Activated CD8-positive, alpha-beta memory T cell treated with anti-CD3 and anti-CD28 coated beads, Interleukin-2, amount 50 U/mL, for 24 hours (primary cell): ENCODE measurements at regions not wholly inside any gene's neighbourhood (a gene's known extent, or its start where the extent isn't known, plus 50 kb on each side); places are given as distances from the start of the nearest gene placed in this dataset.

Experiments used
- DNase-seq: peaks from one replicate; pipeline ENCODE4 v3.0.0-alpha.2; 2020; ENCODE audit errors: extremely low read depth

DNA sequence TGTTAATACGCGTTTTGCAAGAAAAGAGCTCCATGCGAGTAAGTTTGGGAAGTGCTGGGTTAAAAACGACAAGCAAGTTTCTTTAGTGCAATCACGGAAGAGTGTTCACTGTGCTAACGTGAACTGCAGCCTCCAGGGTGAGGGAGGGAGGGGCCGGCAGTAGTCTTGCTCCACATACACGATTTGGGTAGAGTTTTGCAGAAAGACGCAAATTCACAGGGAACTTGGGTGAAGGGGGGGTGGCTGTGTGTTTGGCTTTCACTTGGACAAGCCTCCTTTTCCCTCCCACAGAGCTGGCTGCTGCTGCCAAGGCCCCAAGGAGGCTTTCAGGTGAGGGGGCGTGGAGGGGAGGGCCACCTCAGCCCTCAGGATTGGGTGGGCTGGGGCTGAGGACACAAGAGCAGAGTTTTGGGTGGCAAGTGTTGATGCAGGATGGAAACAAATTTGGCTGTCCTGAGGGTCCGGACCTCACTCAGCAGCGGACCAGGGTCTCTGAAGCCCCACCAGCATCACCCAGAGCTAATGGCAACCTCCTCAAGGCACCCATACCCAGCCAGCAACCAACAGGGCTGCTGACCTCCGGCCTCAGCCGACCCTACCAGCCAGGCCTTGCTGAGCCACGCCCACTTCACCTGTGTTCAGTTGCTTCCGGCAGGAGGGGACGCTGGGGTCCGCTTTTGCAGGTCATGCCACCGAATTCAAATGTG lies 204.5 kb downstream of the ERMARD start:
- DNase-seq: no peak

DNA sequence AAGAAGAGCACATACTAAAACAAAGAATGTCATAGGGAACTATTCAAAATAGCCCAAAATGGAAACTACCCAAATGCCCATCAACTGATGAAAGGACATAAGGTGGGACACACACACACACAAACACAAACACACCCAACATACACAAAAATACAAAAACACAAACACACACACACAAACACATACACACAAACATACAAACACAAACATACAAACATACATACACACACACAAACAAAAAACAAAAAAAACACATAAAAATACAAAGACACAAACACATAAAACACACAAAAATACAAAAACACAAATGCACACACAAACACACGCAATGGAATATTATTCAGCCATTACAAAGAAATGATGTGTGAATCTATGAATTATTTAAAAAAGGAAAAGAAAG lies 203.6 kb downstream of the ERMARD start:
- no peak for DNase-seq

DNA sequence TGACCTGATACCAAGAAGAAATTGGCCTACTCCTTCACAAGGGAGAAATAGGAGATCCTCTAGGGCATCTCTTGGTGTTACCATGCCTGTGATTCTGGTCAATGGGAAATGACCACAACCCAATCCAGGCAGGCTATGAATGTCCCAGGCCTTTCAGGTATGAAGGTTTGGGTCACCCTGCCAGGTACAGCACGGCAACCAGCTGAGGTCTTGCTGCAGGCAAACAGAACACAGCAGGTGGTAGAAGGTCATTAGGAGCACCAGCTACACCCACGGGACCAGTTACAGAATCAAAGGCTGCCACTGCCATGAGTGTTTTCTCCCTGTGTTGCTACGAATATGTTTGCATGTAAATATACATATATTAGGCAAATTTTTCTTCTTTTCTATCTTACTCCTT lies 202.3 kb downstream of the ERMARD start:
- no peak for DNase-seq

DNA sequence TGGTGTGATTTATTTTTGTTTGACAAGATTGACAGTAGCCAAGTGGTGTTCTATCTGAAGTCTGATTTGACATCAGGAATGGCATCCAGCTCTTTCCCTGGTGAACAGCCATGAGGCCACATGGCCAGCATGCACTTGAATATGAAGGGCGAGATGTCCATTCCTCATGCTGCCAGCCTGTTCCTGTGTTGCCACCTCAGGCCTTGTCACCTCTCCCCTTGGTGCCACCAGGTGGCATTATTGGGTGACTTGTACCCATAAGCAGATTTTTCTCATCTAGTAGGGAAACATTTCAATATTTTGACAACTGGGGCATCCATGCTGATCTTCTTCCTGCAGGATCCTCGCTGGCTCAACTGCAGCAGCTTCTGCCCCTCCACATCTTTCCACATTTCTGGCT lies 199.1 kb downstream of the ERMARD start:
- DNase-seq: no peak

DNA sequence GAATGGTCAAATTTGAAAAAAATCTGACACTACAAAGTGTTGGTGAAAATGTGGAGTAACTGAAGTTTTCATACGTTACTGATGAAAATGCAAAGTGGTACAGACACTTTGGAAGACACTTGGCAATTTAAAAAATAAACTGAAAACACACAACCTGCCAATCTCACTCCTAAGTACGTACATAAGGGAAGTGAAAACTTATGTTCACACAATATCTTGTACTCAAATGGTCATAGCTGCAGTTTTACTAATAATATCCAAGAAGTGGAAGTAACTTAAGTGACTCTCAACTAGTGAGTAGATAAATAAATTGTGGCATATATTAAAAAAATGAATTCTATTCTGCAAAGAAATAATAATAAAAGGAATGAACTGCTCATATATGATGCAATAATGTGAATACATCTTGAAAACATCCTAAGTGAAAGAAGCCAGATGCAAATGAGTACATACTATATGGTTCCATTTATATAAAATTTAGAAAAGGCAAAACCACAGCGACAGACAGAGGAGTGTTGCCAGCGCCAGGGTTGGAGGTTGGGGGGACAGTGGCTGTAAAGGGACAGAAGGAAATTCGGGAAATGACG lies 198.2 kb downstream of the ERMARD start:
- no peak for DNase-seq

DNA sequence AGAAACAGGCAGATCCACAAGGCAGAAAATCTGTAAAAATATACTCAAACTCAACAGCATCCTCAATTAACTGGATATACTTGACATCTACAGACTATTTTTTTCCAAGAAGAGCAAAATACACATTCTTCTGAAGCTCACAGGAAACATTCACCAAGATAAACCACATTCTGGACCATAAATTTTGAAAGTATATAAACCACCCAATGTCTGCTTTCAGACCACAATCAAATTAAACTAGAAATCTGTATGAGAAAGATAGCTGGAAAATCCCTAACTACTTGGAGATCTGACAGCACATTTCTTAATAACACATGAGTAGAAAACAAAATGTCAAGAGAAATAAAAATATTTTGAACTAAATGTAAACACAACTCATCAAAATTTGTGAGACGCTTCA lies 195.5 kb downstream of the ERMARD start:
- DNase-seq: no peak

DNA sequence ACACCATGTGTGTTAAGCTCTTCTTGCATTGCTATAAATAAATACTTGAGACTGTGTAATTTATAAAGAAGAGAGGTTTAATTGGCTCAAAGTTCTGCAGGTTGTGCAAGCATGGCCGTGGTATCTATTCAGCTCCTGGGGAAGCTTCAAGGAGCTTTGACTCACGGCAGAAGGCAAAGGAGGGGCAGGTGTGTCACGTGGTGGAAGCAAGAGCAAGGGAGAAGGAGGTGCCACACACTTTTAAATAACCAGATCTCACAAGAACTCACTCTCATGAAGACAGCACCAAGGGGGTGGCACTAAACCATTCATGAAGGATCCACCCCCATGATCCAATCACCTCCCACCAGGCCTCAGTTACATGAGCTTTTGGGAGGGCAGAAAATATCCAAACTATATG lies 193.7 kb downstream of the ERMARD start:
- DNase-seq: no peak

DNA sequence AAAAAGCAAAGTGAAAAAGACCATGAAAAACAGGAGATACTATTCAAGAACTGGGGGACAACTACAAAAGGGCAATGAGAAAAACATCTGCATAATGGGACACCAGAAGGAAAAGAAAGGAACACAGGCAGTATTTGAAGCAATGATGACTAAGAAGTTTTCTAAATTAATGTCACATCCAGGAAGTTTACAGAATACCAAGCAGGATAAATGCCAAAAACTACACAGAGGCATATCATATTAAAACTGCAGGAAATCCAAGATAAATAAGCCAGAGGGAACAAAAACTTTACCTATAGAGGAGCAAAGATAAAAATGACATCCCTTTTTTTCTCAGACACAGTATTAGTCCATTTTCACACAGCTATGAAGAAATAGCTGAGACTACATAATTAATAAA lies 193.0 kb downstream of the ERMARD start:
- DNase-seq: no peak

DNA sequence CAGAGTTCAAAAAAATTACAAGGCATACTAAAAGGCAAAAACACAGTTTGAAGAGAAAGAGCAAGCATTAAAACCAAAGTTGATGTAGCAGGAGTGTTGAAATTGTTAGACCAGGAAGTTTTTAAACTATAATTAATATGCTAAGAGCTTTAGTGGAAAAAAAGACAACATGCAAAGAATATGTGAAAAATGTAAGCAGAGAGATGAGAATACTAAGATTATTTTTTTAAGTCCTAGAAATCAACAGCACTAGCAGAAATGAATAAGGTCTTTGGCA lies 192.6 kb downstream of the ERMARD start:
- DNase-seq: no peak

DNA sequence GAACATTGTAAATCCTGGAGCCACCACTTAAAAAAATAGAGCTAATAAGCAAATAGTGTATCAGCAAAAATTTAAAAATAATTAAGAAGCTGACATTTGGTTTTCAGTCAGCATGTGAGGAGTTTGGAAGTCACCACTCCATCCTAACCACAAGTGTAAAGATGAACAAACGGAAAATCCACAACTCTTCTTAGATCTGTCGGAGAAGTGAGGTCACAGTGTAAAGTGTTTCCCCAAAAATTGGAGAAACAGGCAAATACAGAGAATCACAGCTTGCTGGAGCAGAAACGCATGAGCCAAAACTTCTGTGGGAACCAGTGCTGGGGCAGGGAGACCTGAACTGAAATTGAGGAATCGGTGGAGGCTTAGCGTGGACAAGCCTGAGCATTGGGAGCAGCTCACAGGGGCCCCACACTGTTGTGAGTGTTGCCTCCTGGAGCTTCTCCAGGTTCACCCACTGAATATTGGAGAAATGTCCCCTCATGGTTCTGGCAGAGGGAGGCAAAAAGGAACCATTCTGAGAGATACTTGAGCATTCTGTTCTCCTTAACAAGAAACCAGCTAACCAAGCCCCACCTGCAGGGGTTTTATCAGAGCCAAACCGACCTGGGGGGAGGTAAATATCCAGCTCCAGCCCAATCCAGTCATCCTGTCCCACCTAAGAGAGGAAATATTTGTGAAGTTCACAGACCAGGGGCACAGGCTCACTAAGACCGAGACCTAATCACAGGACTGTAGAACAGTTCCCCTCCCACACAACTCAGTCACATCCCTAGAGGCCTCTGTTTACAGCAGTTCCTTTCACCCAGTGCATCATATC lies 192.0 kb downstream of the ERMARD start:
- no peak for DNase-seq

DNA sequence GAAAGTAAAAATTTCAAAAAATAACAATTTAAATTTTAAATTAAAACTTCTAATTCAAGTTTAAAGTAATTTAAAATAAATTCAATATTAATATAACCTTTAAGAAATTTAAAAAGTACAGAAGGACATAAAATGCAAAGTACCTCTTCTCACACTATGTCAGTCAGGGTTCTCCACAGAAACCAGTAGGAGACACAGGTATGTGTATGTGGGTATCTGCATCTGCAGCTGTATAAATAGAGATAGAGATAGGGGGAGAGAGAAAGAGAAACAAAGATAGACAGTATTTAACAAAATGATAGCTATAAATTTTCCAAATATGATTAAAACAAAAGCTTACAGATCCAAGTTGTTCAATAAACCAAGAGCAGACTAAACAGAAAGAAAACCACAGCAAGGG lies 190.8 kb downstream of the ERMARD start:
- DNase-seq: no peak

DNA sequence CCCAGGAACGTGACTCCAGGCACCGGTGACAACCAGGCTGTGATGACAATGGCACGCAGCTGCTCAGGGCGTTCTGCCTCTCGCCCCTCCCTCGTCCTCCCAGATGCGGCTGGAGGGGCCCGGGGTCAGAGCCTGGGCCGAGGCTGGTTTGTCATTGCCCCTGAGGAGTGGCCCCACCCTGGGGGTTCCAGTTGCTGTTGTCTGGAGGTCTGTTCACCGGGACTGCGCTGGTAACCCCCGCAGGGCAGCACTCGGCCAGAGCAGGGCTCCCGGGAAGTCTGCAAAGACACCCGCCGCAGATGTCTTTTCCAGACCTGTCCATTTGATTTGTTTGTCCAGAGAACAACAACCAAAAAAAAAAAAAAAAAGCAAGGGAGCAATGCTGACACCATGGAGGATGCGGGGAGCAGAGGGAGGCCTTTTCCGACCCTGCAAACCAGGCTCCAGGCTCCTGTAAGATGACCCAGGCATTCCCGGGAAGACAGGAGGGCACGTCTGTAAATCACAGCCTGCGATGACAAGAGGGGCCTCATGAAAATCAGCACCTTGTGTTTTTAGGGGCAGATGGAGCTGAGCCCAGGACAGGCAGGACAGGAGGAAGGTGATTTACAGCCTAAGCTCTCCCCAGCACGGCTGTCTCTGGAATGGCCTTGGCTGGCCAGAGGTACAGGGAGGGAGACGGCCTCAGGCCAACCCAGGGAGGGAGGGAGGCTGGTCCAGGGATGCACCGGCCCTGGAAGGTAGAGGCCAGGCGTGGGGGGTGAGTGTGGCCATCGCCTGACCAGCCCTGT lies 189.3 kb downstream of the ERMARD start:
- no peak for DNase-seq

DNA sequence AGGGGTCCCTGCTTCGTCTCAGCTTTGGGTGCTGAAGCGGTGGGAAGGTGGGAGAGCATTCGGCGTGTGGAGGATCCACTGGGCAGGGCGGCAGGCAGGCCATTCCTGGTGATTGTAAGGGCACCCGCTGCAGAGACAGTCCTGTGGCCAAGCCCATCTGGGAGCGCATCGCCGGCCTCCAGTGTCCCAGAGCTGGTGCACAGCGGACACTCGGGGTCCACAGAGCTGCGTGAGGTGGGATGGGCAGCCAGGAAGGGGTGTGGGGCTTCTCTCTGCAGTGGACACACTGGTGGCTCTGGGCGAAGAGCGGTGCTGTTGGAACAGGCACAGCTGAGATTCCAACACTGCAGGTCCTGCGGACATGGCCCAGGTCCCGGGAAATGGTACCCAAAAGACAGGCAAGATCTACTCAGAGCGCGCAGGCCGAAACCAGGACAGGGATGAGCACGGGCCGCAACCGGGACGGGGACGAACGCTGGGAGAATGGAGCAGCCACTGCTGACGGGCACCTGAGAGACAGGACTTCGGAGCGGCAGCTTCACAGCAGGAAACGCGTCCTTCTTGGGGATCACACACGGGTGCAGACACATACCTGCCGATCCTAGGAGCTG lies 188.2 kb downstream of the ERMARD start:
- no peak for DNase-seq

DNA sequence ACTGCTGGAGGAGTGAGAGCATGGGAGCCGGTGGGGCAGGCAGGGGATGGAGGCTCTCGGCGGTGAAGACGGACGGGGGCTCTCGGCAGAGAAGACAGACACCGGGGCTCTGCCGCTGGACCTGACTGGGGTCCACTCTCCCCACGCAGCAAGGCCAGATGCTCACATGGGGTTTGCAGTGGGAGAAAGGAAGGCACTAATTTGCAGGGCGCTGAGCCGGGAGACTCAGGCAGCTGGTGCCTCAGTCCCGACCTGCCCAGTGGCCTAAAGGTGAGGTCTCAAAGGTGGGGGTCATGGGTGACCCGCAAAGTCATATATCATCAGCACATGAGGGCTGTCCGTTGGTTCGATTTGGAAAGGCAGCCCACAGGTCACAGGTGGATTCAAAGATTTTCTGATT lies 187.3 kb downstream of the ERMARD start:
- no peak for DNase-seq

DNA sequence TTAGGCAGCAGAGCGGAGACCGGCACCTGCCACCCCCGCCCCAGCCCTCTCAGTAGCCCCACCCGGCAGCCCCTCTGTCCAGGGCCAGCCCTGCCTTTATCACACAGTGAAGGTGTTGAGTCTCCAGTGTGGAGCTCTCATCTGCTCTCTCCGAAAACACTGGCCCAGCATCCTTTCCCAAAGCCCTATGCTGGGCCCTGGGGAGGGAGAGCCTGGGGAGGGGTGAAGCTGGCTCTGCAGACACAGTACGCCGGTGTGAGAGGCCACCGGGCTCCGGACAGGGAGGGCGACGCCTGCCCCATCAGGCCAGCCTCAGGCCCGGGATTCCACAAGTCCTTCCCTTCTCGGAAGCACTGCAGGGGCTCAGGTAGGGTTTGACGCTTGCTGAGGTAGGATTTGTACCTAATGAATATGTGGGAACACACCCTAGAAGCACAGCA lies 186.9 kb downstream of the ERMARD start:
- no peak for DNase-seq

DNA sequence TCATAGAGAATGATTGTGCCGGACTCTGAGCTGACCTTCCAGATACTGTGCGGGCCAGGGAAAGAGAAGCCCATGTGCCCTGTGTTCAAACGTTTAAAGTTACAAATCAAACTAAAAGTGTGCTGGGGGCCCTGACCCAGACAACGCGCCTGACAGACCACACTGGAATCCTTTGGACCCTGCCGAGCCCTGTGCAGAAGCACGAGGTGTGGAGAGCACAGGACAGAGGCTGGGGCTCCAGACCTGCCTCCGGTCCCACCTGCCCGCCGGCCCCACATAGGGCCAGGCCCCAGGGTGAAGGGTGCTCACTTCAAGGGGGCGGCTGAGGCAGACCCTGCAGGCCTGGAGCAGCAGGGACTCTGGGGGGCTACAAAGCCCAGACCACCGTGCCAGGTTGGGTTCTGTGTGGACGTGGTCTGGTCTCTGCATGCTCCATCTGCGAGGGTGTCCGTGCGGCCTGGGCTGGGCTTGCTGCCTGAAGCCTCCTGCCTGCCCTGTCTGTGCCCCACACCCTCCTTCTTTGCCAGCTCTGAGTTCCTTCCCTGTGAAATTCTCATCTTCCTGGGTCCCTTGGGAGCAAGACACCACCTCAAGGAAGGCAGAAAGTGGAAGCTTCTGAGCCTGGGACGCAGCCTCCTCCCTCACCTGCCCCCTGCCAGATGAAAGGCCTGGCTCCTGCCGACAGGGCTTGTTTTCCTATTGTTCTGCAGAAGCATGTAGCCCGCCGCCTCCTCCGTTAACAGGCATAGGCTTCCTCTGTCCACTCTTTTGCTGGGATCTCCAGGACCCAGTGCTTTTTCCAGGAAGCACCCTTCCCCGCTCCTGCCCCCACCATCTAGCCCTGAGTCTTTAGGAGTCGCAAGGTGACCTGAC lies 186.2 kb downstream of the ERMARD start:
- no peak for DNase-seq

DNA sequence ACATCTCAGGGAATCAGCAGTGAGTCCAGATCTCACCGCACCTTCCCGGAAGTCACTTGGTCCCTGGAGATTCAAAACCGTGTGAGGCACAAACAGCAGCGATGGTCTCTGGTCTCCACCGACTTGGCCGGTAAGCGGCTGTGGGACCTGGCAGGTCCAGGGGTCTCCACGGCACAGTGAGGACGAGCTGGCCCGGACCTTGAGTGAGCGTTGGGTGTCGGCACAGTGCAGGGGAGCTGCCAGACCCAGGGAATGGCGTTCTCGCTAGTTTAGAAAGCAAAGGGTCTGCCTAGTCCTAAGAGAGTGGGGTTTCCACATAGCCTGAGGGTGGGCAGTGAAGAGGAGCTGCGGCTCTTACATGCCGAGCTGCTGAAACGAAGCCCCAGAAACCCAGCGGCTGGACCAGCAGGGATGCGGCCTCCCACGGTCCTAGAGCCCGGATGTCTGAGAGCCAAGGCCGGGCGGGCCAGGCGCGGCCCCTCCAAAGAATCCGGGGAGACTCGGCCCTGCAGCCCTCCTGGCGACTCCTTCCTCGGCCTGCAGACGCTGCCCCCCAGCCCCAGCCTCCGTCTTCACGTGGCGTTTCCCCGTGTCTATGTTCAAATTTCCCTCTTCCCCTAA lies 185.0 kb downstream of the ERMARD start:
- no peak for DNase-seq

DNA sequence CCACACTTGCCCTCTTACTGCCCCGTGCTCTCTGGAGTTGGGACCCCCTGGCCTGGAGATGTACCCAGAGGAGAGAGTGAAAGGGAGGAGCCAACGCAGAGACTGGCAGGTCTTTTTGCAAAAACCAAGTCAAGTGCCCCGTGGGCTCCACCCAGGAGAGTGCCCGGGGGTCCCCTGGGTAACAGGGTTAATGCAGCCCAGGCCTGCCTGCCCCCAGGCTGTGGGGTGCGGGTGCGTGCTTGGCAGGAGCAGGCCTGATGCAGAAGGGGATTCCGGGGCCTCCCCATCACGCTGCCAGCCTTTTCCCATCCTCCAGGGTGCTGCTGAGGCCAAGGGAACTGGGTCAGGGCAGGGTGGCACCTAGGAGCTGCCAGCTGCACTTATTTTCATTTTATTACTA lies 184.4 kb downstream of the ERMARD start:
- DNase-seq: no peak

DNA sequence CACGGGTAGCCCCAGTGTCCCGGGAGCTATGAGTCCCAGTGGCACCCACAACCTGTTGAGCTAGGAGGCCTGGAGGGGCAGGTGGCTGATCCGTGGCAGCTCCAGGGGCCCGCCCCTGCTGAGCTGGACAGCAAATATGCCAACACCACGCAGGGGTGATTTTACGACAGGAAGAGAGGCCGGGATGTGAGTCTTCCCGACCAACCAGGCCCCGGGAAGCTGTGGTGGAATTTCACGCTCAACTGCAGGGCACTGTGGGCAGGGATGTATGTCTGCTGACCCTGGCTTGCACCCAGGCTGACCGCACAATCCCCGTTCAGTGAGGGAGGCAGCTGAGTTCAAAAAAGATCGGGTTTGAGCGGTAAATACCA lies 183.9 kb downstream of the ERMARD start:
- DNase-seq: no peak

DNA sequence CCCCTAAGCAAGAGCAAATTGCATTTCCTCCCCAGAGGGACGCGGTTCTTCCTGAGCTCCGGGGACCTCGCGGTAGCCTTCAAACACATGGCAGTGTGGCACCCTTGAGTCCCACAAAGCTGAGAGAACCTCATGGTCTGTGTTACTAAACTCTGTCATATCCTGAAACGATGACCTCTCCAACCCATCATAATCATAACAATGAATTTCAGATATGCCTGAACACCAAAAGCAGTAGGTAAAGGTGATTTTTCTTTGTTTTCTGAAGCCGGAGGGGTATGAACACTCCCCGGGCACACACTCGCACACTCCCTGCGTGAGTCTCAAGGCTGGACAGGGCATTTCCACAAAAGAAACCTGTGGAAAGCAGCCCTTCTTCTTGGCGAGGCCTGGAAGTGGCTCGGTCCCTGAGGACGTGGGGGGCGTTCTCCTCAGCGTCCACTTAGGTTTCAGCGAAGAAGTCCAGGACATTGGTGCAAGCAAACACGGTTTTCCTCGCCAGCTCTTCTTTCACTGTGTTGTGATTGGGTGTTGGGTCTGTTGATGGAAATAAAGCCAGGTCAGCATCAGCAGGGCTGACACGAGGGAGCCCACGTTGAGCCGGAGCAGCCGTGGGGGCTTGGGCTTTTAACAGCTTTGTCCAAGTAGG lies 183.4 kb downstream of the ERMARD start:
- DNase-seq: no peak
